Breast epithelium (tissue), 3 donors: ENCODE measurements at regions not wholly inside any gene's neighbourhood (a gene's known extent, or its start where the extent isn't known, plus 50 kb on each side); places are given as distances from the start of the nearest gene placed in this dataset.

Experiments
- CTCF ChIP-seq, 3 donors: fragments of 450-650 bp; IDR thresholded peaks; one replicate each; pipeline ENCODE4 v1.5.1; 2016 to 2017; ENCODE audit warnings: antibody characterized with exemption in 3 of 3, mild to moderate bottlenecking in 3 of 3, moderate library complexity in 3 of 3
- POLR2A ChIP-seq: fragments of 450-650 bp; IDR thresholded peaks from one replicate; pipeline ENCODE4 v1.6.1; 2016; ENCODE audit warnings: antibody characterized with exemption, mild to moderate bottlenecking, moderate library complexity
- POLR2AphosphoS5 ChIP-seq, 3 donors: sonication (generic); formaldehyde crosslinking; IDR thresholded peaks; one replicate each; pipeline ENCODE4 v1.6.1; 2017; ENCODE audit warnings: antibody characterized with exemption in 3 of 3

- TF ChIP-seq CTCF (IDR thresholded peaks at IDR 0.05), result no peak
- TF ChIP-seq POLR2AphosphoS5 (IDR thresholded peaks at IDR 0.05), result no peak
- TF ChIP-seq POLR2A, result no peak
These were observed 135.2 kb upstream of the TCF21 start for GRCh38 chr6:133753756-133754155.
